Skeletal muscle satellite cell (primary cell): ENCODE measurements at regions not wholly inside any gene's neighbourhood (a gene's known extent, or its start where the extent isn't known, plus 50 kb on each side); places are given as distances from the start of the nearest gene placed in this dataset.

Experiments used
- H3K27me3 ChIP-seq: 2 replicates; pipeline ENCODE4 v1.7.0; 2013; ENCODE audit warnings: low read length; ENCODE audit not compliant: control insufficient read depth, insufficient read depth
- H3K36me3 ChIP-seq: 2 replicates; pipeline ENCODE4 v1.7.0; 2013; ENCODE audit warnings: mild to moderate bottlenecking, control low read depth, low read length; ENCODE audit not compliant: insufficient read depth
- H3K4me1 ChIP-seq: 2 replicates; pipeline ENCODE4 v1.7.0; 2013; ENCODE audit warnings: low read length; ENCODE audit not compliant: control insufficient read depth, insufficient read depth
- H3K4me2 ChIP-seq: 2 replicates; pipeline ENCODE4 v1.7.0; 2013; ENCODE audit warnings: mild to moderate bottlenecking, low read length
- H3K4me3 ChIP-seq: 2 replicates; pipeline ENCODE4 v1.7.0; 2013; ENCODE audit warnings: low read length
- H3K9ac ChIP-seq: 2 replicates; pipeline ENCODE4 v1.7.0; 2013; ENCODE audit warnings: mild to moderate bottlenecking, low read depth, low read length, moderate library complexity
- H3K9me3 ChIP-seq: replicated peaks from 2 replicates; pipeline ENCODE4 v1.7.0; 2013; ENCODE audit warnings: mild to moderate bottlenecking, control low read depth, low read length

GRCh38 chr14:87233266-87233665 lies 759.7 kb downstream of the GALC start:
- Histone ChIP-seq H3K27me3 (no peaks in the 10 kb centered on the region), H3K9me3 (no peaks in the 10 kb centered on the region), H3K9ac (no peak overlapping the region), H3K4me1 (no peaks in the 10 kb centered on the region), H3K4me2 (no peak overlapping the region), H3K36me3 (no peaks in the 10 kb centered on the region), H3K4me3 (no peak overlapping the region)

- H3K9me3 ChIP-seq: no peaks in the 10 kb centered on the region
- H3K4me3 ChIP-seq: no peak overlapping the region
- no peaks in the 10 kb centered on the region for H3K27me3 ChIP-seq
- H3K4me2 ChIP-seq: no peak overlapping the region
- H3K36me3 ChIP-seq: no peaks in the 10 kb centered on the region
- no peak overlapping the region for H3K9ac ChIP-seq
- H3K4me1 ChIP-seq: no peaks in the 10 kb centered on the region
Observed at GRCh38 chr14:87231336-87232026, 761.5 kb downstream of the GALC start.

- Histone ChIP-seq H3K4me1 (no peaks in the 10 kb centered on the region), H3K4me3 (no peak overlapping the region), H3K9ac (no peak overlapping the region), H3K4me2 (no peak overlapping the region), H3K9me3 (no peaks in the 10 kb centered on the region), H3K36me3 (no peaks in the 10 kb centered on the region), H3K27me3 (no peaks in the 10 kb centered on the region)
Observed at GRCh38 chr14:87230726-87231125, 762.3 kb downstream of the GALC start.

- no peaks in the 10 kb centered on the region for H3K27me3 ChIP-seq
- no peaks in the 10 kb centered on the region for H3K36me3 ChIP-seq
- H3K9ac ChIP-seq: no peak overlapping the region
- H3K4me3 ChIP-seq: no peak overlapping the region
- H3K4me2 ChIP-seq: no peak overlapping the region
- no peaks in the 10 kb centered on the region for H3K9me3 ChIP-seq
- no peaks in the 10 kb centered on the region for H3K4me1 ChIP-seq
Observed at GRCh38 chr14:87229131-87229530, 763.9 kb downstream of the GALC start.

GRCh38 chr14:87217023-87217422 lies 776.0 kb downstream of the GALC start:
- no peaks in the 10 kb centered on the region for H3K27me3 ChIP-seq
- peaks cover 2% of the 10 kb centered on the region for H3K9me3 ChIP-seq
- no peaks in the 10 kb centered on the region for H3K36me3 ChIP-seq
- H3K4me1 ChIP-seq: no peaks in the 10 kb centered on the region
- no peak overlapping the region for H3K4me3 ChIP-seq
- H3K9ac ChIP-seq: no peak overlapping the region
- H3K4me2 ChIP-seq: no peak overlapping the region

- Histone ChIP-seq H3K4me1 (no peaks in the 10 kb centered on the region), H3K27me3 (no peaks in the 10 kb centered on the region), H3K4me2 (no peak overlapping the region), H3K9ac (no peak overlapping the region), H3K4me3 (no peak overlapping the region), H3K9me3 (peaks cover 2% of the 10 kb centered on the region), H3K36me3 (no peaks in the 10 kb centered on the region)
Observed at GRCh38 chr14:87214558-87214957, 778.4 kb downstream of the GALC start.

GRCh38 chr14:87207756-87208155 lies 785.2 kb downstream of the GALC start:
- no peaks in the 10 kb centered on the region for H3K36me3 ChIP-seq
- H3K4me1 ChIP-seq: no peaks in the 10 kb centered on the region
- no peak overlapping the region for H3K9ac ChIP-seq
- no peak overlapping the region for H3K4me2 ChIP-seq
- peaks cover 7% of the 10 kb centered on the region for H3K9me3 ChIP-seq
- H3K4me3 ChIP-seq: no peak overlapping the region
- H3K27me3 ChIP-seq: no peaks in the 10 kb centered on the region

- Histone ChIP-seq H3K4me3 (no peak overlapping the region), H3K27me3 (no peaks in the 10 kb centered on the region), H3K4me2 (no peak overlapping the region), H3K9ac (no peak overlapping the region), H3K36me3 (no peaks in the 10 kb centered on the region), H3K4me1 (no peaks in the 10 kb centered on the region), H3K9me3 (peaks cover 13% of the 10 kb centered on the region)
Observed at GRCh38 chr14:87205811-87206210, 787.2 kb downstream of the GALC start.

- Histone ChIP-seq H3K9ac (no peak overlapping the region), H3K36me3 (no peaks in the 10 kb centered on the region), H3K4me3 (no peak overlapping the region), H3K9me3 (peaks cover 15% of the 10 kb centered on the region), H3K4me2 (no peak overlapping the region), H3K4me1 (no peaks in the 10 kb centered on the region), H3K27me3 (no peaks in the 10 kb centered on the region)
Observed at GRCh38 chr14:87203346-87203745, 789.6 kb downstream of the GALC start.

GRCh38 chr14:87199381-87199780 lies 793.6 kb downstream of the GALC start:
- Histone ChIP-seq H3K4me3 (no peak overlapping the region), H3K4me1 (no peaks in the 10 kb centered on the region), H3K9ac (no peak overlapping the region), H3K4me2 (no peak overlapping the region), H3K36me3 (no peaks in the 10 kb centered on the region), H3K27me3 (no peaks in the 10 kb centered on the region), H3K9me3 (peaks cover 19% of the 10 kb centered on the region)

- Histone ChIP-seq H3K4me3 (no peak overlapping the region), H3K9ac (no peak overlapping the region), H3K4me1 (no peaks in the 10 kb centered on the region), H3K27me3 (no peaks in the 10 kb centered on the region), H3K4me2 (no peak overlapping the region), H3K9me3 (peaks cover 15% of the 10 kb centered on the region), H3K36me3 (no peaks in the 10 kb centered on the region)
Observed at GRCh38 chr14:87196436-87196835, 796.5 kb downstream of the GALC start.

- no peaks in the 10 kb centered on the region for H3K27me3 ChIP-seq
- H3K4me3 ChIP-seq: no peak overlapping the region
- no peaks in the 10 kb centered on the region for H3K9me3 ChIP-seq
- no peak overlapping the region for H3K9ac ChIP-seq
- H3K36me3 ChIP-seq: no peaks in the 10 kb centered on the region
- no peaks in the 10 kb centered on the region for H3K4me1 ChIP-seq
- H3K4me2 ChIP-seq: no peak overlapping the region
Observed at GRCh38 chr14:87187786-87188185, 805.2 kb downstream of the GALC start.
